DMS 273 (cell line): ENCODE measurements at regions not wholly inside any gene's neighbourhood (a gene's known extent, or its start where the extent isn't known, plus 50 kb on each side); places are given as distances from the start of the nearest gene placed in this dataset.
"Not testable (repeated sequence)": the region's sequence is repeated elsewhere in the genome, so short reads cannot be mapped to it uniquely, and the experiment has no call there.

Experiments used
- DNase-seq: peaks from one replicate; lab custom pipeline; 2025; ENCODE audit not compliant: unreplicated experiment; lab: John Stamatoyannopoulos, UW

DNA sequence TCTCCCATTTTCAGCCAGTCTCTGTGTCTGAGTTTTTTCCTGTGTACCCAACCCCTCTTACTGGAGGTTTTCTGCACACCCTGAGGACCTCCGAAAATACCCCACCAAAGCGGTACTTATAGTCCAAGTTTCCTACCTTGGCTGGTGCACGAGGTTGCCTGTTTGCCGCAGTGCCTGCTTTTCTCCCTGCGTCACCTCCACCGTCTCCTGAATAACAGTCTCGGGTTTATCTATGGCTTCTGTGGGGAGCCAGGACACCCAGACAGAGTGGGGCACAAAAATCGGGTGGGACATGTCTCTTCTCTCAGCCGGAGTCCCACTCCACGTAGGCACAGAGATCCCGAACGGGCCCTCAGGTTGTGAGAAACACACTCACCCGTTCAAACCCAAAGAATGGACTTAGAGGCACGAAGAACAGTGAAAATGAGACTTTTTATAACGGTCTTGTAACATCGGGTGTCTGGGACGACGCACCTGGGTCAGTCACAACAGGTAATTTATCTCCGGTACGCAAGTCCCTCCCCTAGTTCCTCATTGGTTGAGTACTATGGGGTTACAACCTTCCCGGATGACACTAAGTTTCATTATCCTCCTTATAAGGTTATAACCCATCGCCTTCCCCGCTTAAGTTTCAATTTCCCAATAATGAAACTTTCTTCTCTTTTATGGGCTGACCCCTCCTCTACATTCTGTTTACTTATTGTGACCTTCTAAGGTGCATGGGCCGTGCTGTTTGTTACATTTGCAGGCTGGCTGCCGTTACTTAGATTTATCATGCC lies 970.2 kb upstream of the COX7C start:
- no peak for DNase-seq

GRCh38 chr5:85648495-85648894 lies 969.2 kb upstream of the COX7C start:
- DNase-seq = no peak

- no peak for DNase-seq
Observed at GRCh38 chr5:85651731-85652130, 966.0 kb upstream of the COX7C start.

DNA sequence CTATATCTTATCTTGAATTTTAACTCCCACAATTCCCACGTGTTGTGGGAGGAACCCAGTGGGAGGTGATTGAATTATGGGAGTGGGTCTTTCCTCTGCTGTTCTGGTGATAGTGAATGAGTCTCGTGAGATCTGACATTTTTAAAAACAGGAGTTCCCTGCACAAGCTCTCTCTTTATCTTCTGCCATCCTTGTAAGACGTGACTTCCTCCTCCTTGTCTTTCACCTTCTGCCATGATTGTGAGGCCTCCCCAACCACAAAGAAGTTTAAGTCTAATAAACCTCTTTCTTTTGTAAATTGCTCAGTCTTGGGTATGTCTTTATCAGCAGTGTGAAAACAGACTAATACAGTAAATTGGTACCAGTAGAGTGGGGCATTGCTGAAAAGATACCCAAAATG lies 963.6 kb upstream of the COX7C start:
- DNase-seq = not testable (repeated sequence)

DNA sequence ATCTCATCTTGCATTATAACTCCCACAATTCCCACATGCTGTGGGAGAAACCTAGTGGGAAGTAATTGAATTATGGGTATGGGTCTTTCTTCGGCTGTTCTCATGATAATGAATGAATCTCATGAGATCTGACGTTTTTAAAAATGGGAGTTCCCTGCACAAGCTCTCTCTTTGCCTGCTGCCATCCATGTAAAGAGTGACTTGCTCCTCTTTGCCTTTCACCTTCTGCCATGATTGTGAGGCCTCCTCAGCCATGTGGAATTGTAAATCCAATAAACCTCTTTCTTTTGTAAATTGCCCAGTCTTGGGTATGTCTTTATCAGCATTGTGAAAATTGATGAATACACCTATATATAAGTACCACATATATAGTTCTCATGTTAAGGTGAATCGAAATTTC lies 961.7 kb upstream of the COX7C start:
- no peak for DNase-seq

- DNase-seq = not testable (repeated sequence)
Observed at GRCh38 chr5:85657328-85657727, 960.4 kb upstream of the COX7C start.

- not testable (repeated sequence) for DNase-seq
Observed at GRCh38 chr5:85662969-85663707, 954.6 kb upstream of the COX7C start.

- DNase-seq = peak; percentile 35
Observed at GRCh38 chr5:85663708-85664031, 954.1 kb upstream of the COX7C start.

- DNase-seq = no peak
Observed at GRCh38 chr5:85670417-85670816, 947.3 kb upstream of the COX7C start.

DNA sequence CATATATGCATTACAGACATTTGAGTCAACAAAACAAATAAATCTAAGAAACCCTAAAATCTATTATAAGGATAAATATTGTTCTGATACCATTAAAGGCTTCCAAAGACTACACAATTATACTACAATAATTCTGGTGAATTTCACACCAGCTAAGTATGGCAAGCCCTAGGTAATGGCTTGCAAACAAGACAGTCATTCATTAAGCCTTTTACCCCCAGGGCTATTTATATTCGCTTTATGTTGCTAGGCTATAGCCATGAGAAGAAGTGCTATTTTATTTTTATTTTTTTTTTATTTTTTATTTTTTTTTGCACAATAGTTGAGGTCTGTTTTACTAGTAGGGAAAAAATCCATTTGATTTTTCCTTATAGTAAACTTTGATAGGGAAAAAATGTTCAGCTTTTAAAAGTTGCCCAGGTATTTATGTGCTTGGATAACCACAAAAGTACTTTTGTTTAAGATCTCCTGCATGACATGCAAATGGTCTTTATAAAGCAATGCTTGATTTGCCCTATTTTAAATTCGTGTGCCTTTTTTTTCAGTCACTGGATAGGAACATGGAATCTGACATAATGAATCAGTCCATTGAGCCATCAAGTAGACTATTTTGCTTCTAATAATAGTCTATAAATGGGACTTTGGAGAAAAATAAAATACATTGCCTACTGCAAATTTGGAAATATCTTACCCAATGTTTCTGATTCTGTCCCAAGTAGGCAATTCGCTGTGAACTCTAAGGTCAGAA lies 946.3 kb upstream of the COX7C start:
- no peak for DNase-seq

GRCh38 chr5:85681871-85682270 lies 935.9 kb upstream of the COX7C start:
- DNase-seq = no peak

- no peak for DNase-seq
Observed at GRCh38 chr5:85684351-85684750, 933.4 kb upstream of the COX7C start.

DNA sequence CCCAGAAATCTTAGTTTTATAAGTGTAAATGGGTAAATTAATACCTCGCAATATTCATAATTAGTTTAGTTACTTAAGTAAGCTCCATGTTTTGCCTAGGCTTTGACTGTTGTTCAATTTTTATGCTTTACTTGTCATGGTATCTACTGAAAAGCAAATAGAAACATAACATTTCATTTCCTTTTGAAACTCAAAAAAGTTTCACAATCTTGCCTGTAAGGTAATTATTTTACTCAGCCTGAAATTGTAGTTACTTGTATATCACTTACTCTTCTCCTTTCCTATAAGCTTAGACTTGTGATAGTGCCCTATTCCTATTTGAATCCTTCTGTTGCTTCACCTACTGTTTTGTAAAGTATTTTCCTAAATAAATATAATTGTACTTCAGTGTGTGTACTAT lies 914.4 kb upstream of the COX7C start:
- no peak for DNase-seq

GRCh38 chr5:85709728-85710127 lies 908.0 kb upstream of the COX7C start:
- no peak for DNase-seq

GRCh38 chr5:85716344-85717202 lies 901.2 kb upstream of the COX7C start:
- no peak for DNase-seq

GRCh38 chr5:85717203-85717563 lies 900.6 kb upstream of the COX7C start:
- no peak for DNase-seq

- no peak for DNase-seq
Observed at GRCh38 chr5:85732185-85732584, 885.6 kb upstream of the COX7C start.

DNA sequence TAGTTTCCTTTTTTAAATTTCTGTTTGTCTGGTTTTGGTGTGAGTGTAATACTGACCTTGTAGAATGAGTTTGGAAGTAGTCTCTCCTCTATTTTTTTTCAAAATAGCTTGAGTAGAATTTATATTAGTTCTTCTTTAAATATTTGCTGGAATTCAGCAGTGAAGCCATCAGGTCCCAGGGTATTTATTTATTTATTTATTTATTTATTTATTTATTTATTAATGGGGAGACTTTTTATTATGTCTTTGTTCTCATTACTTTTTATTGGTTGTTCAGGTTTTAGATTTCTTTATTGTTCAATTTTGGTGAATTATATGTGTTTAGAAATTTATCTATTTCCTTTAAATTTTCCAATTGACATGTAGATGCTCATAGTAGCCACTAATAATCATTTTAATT lies 875.8 kb upstream of the COX7C start:
- no peak for DNase-seq

DNA sequence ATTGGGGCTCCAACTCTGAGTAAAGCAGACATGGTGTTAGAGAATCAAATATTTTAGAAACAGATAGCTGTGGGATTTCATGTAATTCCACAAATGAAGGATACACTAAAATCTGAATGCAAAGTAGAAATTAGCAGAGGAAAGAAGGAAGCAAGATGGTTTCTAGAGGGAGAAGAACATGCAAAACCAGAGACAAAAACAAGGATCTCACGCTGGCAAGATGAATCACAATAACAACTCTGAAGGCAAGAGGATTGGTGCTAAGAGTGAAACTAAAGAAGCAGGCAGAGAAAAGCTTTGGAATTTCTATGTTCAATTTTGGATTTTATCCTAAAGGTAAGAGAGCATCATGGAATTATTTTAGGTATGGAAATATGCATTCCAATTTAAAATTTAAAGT lies 857.2 kb upstream of the COX7C start:
- DNase-seq = no peak

DNA sequence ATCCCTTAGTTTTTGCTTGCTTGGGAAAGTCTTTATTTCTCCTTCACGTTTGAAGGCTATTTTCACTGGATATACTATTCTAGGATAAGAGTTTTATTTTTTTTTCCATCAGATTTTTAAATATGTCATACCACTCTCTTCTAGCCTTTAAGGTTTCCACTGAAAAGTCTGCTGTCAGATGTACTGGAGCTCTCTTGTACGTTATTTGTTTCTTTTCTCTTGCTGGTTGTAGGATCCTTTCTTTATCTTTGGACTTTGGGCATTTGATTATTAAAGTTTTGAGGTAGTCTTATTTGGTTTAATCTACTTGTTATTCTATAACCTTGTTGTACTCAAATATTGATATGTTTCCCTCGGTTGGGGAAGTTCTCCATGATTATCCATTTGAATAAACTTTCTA lies 848.4 kb upstream of the COX7C start:
- no peak for DNase-seq

- DNase-seq = no peak
Observed at GRCh38 chr5:85784746-85785145, 833.0 kb upstream of the COX7C start.
